Midbrain (tissue), 1 donor: ENCODE measurements at regions not wholly inside any gene's neighbourhood (a gene's known extent, or its start where the extent isn't known, plus 50 kb on each side); places are given as distances from the start of the nearest gene placed in this dataset.

Source experiments
- DNase-seq: peaks from one replicate; lab custom pipeline; 2025; lab: John Stamatoyannopoulos, UW

GRCh38 chr4:11342401-11342800, 86.3 kb downstream of the HS3ST1 start:
- no peak for DNase-seq

- no peak for DNase-seq
Observed at GRCh38 chr4:11341337-11342043, 87.2 kb downstream of the HS3ST1 start.

GRCh38 chr4:11338956-11339782, 89.5 kb downstream of the HS3ST1 start:
- no peak for DNase-seq

GRCh38 chr4:11337287-11337686, 91.4 kb downstream of the HS3ST1 start:
- DNase-seq = no peak

- no peak for DNase-seq
Observed at GRCh38 chr4:11336435-11336834, 92.3 kb downstream of the HS3ST1 start.

GRCh38 chr4:11334887-11335286, 93.8 kb downstream of the HS3ST1 start:
- DNase-seq = no peak

GRCh38 chr4:11328401-11328800, 100.3 kb downstream of the HS3ST1 start:
- no peak for DNase-seq

GRCh38 chr4:11326021-11326420, 102.7 kb downstream of the HS3ST1 start:
- no peak for DNase-seq

- no peak for DNase-seq
Observed at GRCh38 chr4:11323771-11324170, 104.9 kb downstream of the HS3ST1 start.

GRCh38 chr4:11313157-11313943, 115.3 kb downstream of the HS3ST1 start:
- DNase-seq = no peak

- DNase-seq = no peak
Observed at GRCh38 chr4:11312389-11312788, 116.3 kb downstream of the HS3ST1 start.

- DNase-seq = no peak
Observed at GRCh38 chr4:11301075-11301660, 127.5 kb downstream of the HS3ST1 start.

GRCh38 chr4:11299836-11300235, 128.9 kb downstream of the HS3ST1 start:
- no peak for DNase-seq

GRCh38 chr4:11299016-11299415, 129.7 kb downstream of the HS3ST1 start:
- no peak for DNase-seq

GRCh38 chr4:11298451-11298850, 130.2 kb downstream of the HS3ST1 start:
- DNase-seq = no peak

- DNase-seq = no peak
Observed at GRCh38 chr4:11297627-11298026, 131.1 kb downstream of the HS3ST1 start.

GRCh38 chr4:11297201-11297600, 131.5 kb downstream of the HS3ST1 start:
- DNase-seq = no peak

- DNase-seq = no peak
Observed at GRCh38 chr4:11293866-11294265, 134.8 kb downstream of the HS3ST1 start.

- DNase-seq = no peak
Observed at GRCh38 chr4:11287055-11287454, 141.6 kb downstream of the HS3ST1 start.

- no peak for DNase-seq
Observed at GRCh38 chr4:11286533-11286932, 142.2 kb downstream of the HS3ST1 start.

GRCh38 chr4:11281720-11282119, 147.0 kb downstream of the HS3ST1 start:
- no peak for DNase-seq

- no peak for DNase-seq
Observed at GRCh38 chr4:11271263-11271662, 157.4 kb downstream of the HS3ST1 start.
